ENCODE measurements at regions not wholly inside any gene's neighbourhood (a gene's known extent, or its start where the extent isn't known, plus 50 kb on each side); places are given as distances from the start of the nearest gene placed in this dataset.
"Not testable (repeated sequence)": the region's sequence is repeated elsewhere in the genome, so short reads cannot be mapped to it uniquely, and the experiment has no call there.

DNA sequence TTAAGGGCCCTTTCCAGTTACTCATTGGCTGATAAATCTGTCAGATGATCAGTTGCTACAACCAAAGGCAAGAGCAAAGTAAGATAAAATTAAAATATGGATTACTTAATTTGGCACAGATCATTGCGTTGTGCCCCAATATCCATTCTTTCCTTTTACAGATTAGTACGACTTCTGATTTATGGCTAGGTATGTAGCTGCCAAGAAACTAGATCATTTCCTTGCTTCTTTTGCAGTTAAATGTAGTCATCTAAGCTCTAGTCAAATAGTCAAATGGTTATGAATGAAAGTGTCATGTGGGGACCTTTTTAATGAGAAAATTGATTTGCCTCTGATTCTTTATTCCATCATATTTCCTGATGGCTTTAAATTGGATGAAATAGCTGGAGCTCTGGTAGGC is 1039.9 kb upstream of the FLRT2 start:
- Histone ChIP-seq H3K27me3 (ENCODE audit: control insufficient read depth, insufficient read depth, low read length) (no peaks in the 10 kb centered on the region), H3K4me3 (ENCODE audit: low read depth, low read length) (no peak overlapping the region), H3K36me3 (ENCODE audit: control insufficient read depth, insufficient read depth, low read length) (no peaks in the 10 kb centered on the region)
- TF ChIP-seq CTCF (IDR thresholded peaks at IDR 0.05; ENCODE audit: insufficient read depth, low read length, poor library complexity, severe bottlenecking) = no peak
- no peak for DNase-seq (ENCODE audit: low read depth)

DNA sequence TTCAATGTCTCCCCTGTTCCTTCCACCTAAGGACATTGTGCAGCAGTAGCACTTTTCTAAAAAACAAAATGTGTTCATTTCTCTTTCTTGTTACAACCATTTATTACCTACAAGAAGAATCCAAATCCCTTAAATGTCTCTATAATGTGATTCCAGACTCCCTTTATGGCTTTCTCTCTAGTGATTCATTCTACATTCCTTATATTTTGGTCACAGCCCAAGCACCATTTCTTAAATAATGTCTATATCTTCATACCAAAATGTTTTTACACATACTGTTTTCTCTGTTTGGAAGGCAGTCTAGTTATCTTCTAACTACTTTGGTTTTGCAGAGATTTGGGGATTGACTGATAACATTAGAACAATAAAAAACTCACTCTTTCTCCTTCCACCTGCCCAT is 1037.3 kb upstream of the FLRT2 start:
- no peak for TF ChIP-seq CTCF (IDR thresholded peaks at IDR 0.05; ENCODE audit: insufficient read depth, low read length, poor library complexity, severe bottlenecking)
- no peak for DNase-seq (ENCODE audit: low read depth)
- H3K36me3 ChIP-seq (ENCODE audit: control insufficient read depth, insufficient read depth, low read length) = no peaks in the 10 kb centered on the region
- H3K4me3 ChIP-seq (ENCODE audit: low read depth, low read length) = no peak overlapping the region
- no peaks in the 10 kb centered on the region for H3K27me3 ChIP-seq (ENCODE audit: control insufficient read depth, insufficient read depth, low read length)

- no peak for TF ChIP-seq CTCF (IDR thresholded peaks at IDR 0.05; ENCODE audit: insufficient read depth, low read length, poor library complexity, severe bottlenecking)
- Histone ChIP-seq H3K4me3 (ENCODE audit: low read depth, low read length) (no peak overlapping the region), H3K36me3 (ENCODE audit: control insufficient read depth, insufficient read depth, low read length) (no peaks in the 10 kb centered on the region), H3K27me3 (ENCODE audit: control insufficient read depth, insufficient read depth, low read length) (no peaks in the 10 kb centered on the region)
- DNase-seq (ENCODE audit: low read depth) = no peak
Observed at GRCh38 chr14:84493779-84494178, 1036.2 kb upstream of the FLRT2 start.

DNA sequence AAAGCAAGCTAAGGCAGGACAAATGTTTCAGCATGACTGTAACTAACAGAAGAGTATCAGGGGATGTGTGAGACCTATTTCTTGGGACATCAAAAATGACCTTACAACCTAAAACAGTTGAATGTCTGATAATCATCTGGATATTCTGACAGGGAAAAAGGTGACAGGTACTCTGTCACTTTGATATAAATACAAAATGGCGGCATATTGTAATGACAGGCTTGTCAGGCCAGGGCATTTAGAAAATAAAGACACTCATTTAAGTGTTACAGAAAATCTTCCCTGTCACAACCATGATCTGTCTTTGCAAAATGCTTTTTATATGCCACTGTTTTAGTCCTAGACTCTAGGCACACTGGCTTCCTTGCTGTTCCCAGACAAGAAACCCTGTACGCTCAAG is 1033.3 kb upstream of the FLRT2 start:
- no peak for DNase-seq (ENCODE audit: low read depth)
- Histone ChIP-seq H3K27me3 (ENCODE audit: control insufficient read depth, insufficient read depth, low read length) (no peaks in the 10 kb centered on the region), H3K4me3 (ENCODE audit: low read depth, low read length) (no peak overlapping the region), H3K36me3 (ENCODE audit: control insufficient read depth, insufficient read depth, low read length) (no peaks in the 10 kb centered on the region)
- TF ChIP-seq CTCF (IDR thresholded peaks at IDR 0.05; ENCODE audit: insufficient read depth, low read length, poor library complexity, severe bottlenecking) = no peak

GRCh38 chr14:84512823-84513222 is 1017.1 kb upstream of the FLRT2 start:
- H3K27me3 ChIP-seq (ENCODE audit: control insufficient read depth, insufficient read depth, low read length); H3K36me3 ChIP-seq (ENCODE audit: control insufficient read depth, insufficient read depth, low read length); DNase-seq (ENCODE audit: low read depth); H3K4me3 ChIP-seq (ENCODE audit: low read depth, low read length): not testable (repeated sequence)

DNA sequence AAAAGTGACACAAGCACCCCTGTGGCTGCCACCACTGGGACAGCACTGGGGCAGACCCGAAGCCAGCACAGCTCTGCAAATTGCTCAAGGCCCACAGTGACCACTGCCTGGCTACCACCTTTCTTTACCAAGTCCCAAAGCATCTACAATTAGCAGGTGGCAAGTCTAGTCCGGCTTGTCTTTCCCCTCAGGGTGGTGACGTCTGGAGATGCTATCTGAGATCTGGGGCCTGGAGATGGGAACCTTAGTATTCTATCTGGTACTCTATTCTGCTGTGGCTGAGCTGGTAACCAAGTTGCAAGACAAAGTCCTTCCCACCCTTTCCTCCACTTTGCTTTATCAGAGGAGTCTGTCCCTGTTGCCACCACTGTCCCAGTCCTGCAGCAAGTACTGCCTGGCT is 1010.1 kb upstream of the FLRT2 start:
- TF ChIP-seq CTCF (IDR thresholded peaks at IDR 0.05; ENCODE audit: insufficient read depth, low read length, poor library complexity, severe bottlenecking) = no peak
- Histone ChIP-seq H3K36me3 (ENCODE audit: control insufficient read depth, insufficient read depth, low read length) (no peaks in the 10 kb centered on the region), H3K4me3 (ENCODE audit: low read depth, low read length) (no peak overlapping the region), H3K27me3 (ENCODE audit: control insufficient read depth, insufficient read depth, low read length) (no peaks in the 10 kb centered on the region)
- no peak for DNase-seq (ENCODE audit: low read depth)

Data from kidney epithelial cell (primary cell).